NCI-H748 (cell line): ENCODE measurements at regions not wholly inside any gene's neighbourhood (a gene's known extent, or its start where the extent isn't known, plus 50 kb on each side); places are given as distances from the start of the nearest gene placed in this dataset.
"Not testable (repeated sequence)": the region's sequence is repeated elsewhere in the genome, so short reads cannot be mapped to it uniquely, and the experiment has no call there.

ENCODE experiments used
- DNase-seq: peaks from one replicate; lab custom pipeline; 2025; ENCODE audit not compliant: unreplicated experiment; lab: John Stamatoyannopoulos, UW

- DNase-seq = no peak
These were observed 323.3 kb upstream of the TNRC6C start for GRCh38 chr17:77635176-77635575.

- not testable (repeated sequence) for DNase-seq
These were observed 322.7 kb upstream of the TNRC6C start for GRCh38 chr17:77635785-77636184.

GRCh38 chr17:77636835-77637817 is 321.4 kb upstream of the TNRC6C start:
- DNase-seq = no peak

GRCh38 chr17:77637818-77638575 is 320.5 kb upstream of the TNRC6C start:
- peak; percentile 2 for DNase-seq

- DNase-seq = no peak
These were observed 318.3 kb upstream of the TNRC6C start for GRCh38 chr17:77640252-77640651.

GRCh38 chr17:77640916-77641605 is 317.4 kb upstream of the TNRC6C start:
- DNase-seq = no peak

GRCh38 chr17:77641718-77642117 is 316.8 kb upstream of the TNRC6C start:
- no peak for DNase-seq

- no peak for DNase-seq
These were observed 314.1 kb upstream of the TNRC6C start for GRCh38 chr17:77644181-77645071.

GRCh38 chr17:77645072-77646045 is 313.1 kb upstream of the TNRC6C start:
- no peak for DNase-seq

GRCh38 chr17:77646046-77646430 is 312.5 kb upstream of the TNRC6C start:
- no peak for DNase-seq

GRCh38 chr17:77647531-77647930 is 311.0 kb upstream of the TNRC6C start:
- no peak for DNase-seq

GRCh38 chr17:77649717-77650211 is 308.7 kb upstream of the TNRC6C start:
- DNase-seq = no peak

- no peak for DNase-seq
These were observed 306.5 kb upstream of the TNRC6C start for GRCh38 chr17:77651988-77652387.

GRCh38 chr17:77654296-77654695 is 304.2 kb upstream of the TNRC6C start:
- DNase-seq = no peak

GRCh38 chr17:77654850-77655249 is 303.7 kb upstream of the TNRC6C start:
- no peak for DNase-seq

GRCh38 chr17:77656054-77656453 is 302.4 kb upstream of the TNRC6C start:
- DNase-seq = no peak

GRCh38 chr17:77657839-77658238 is 300.7 kb upstream of the TNRC6C start:
- DNase-seq = peak; percentile 17

- DNase-seq = no peak
These were observed 298.0 kb upstream of the TNRC6C start for GRCh38 chr17:77660524-77660923.

- DNase-seq = no peak
These were observed 295.7 kb upstream of the TNRC6C start for GRCh38 chr17:77662833-77663232.
